Cardiac muscle cell (in vitro differentiated cells and primary cell): ENCODE measurements at regions not wholly inside any gene's neighbourhood (a gene's known extent, or its start where the extent isn't known, plus 50 kb on each side); places are given as distances from the start of the nearest gene placed in this dataset.

Source experiments
- DNase-seq, 2 donors: peaks; one replicate each; pipeline versions ENCODE4 v3.0.0 to v3.0.0-alpha.2; 2010 to 2017; ENCODE audit warnings: low read depth in 1 of 2, low spot score in 1 of 2
- H3K27ac ChIP-seq: fragments of 200-600 bp; sonication (generic); 2 replicates; pipeline ENCODE4 v1.5.1; 2016
- H3K27me3 ChIP-seq: fragments of 200-600 bp; sonication (generic); 2 replicates; pipeline ENCODE4 v1.6.0; 2016; ENCODE audit warnings: control low read depth
- H3K36me3 ChIP-seq: fragments of 200-600 bp; sonication (generic); 2 replicates; pipeline ENCODE4 v1.5.1; 2016; ENCODE audit warnings: control low read depth
- H3K4me1 ChIP-seq: fragments of 200-600 bp; sonication (generic); 2 replicates; pipeline ENCODE4 v1.8.1; 2017; ENCODE audit warnings: low read depth, mild to moderate bottlenecking, mixed run types
- H3K4me3 ChIP-seq: fragments of 200-600 bp; sonication (generic); 2 replicates; pipeline ENCODE4 v1.5.1; 2016; ENCODE audit warnings: mild to moderate bottlenecking
- H3K9me3 ChIP-seq: fragments of 200-600 bp; sonication (generic); 2 replicates; pipeline ENCODE4 v1.5.1; 2017; ENCODE audit warnings: low read depth, mild to moderate bottlenecking, control low read depth
- CTCF ChIP-seq: IDR thresholded peaks from 2 replicates; pipeline ENCODE4 v1.5.1; 2012; ENCODE audit warnings: low read depth, mild to moderate bottlenecking, low read length

- no peak overlapping the region for H3K4me3 ChIP-seq
- no peaks in the 10 kb centered on the region for H3K27me3 ChIP-seq
- TF ChIP-seq CTCF: no peak
- peak in 1 of 2 donors; percentile 19 for DNase-seq
- peaks cover 38% of the 10 kb centered on the region for H3K4me1 ChIP-seq
- no peak overlapping the region for H3K27ac ChIP-seq
- H3K36me3 ChIP-seq: no peaks in the 10 kb centered on the region
- H3K9me3 ChIP-seq: no peaks in the 10 kb centered on the region
Observed at GRCh38 chr12:91890742-91891141, 254.9 kb downstream of the BTG1 start.

DNA sequence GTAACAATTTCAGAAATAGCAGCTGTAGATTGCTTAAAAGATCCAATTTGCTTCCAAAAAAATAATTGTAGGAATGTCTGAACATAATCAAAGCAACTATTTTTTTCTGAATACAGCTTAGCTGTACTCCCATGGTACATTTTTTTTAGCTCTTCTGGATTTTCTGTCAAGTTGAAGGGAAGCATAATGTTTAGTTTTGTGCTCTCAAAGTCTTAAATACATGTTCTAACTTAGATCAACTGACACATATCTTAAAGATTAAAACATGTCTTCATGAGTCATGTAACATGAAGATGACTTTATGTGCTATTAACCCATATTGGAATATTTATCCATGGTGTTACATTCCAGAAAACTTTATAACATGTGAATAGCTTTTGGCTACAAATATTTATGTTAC is 255.7 kb downstream of the BTG1 start:
- Histone ChIP-seq H3K36me3 (no peaks in the 10 kb centered on the region), H3K9me3 (no peaks in the 10 kb centered on the region), H3K4me3 (no peak overlapping the region), H3K4me1 (peaks cover 39% of the 10 kb centered on the region), H3K27ac (no peak overlapping the region), H3K27me3 (no peaks in the 10 kb centered on the region)
- TF ChIP-seq CTCF: no peak
- no peak for DNase-seq

DNA sequence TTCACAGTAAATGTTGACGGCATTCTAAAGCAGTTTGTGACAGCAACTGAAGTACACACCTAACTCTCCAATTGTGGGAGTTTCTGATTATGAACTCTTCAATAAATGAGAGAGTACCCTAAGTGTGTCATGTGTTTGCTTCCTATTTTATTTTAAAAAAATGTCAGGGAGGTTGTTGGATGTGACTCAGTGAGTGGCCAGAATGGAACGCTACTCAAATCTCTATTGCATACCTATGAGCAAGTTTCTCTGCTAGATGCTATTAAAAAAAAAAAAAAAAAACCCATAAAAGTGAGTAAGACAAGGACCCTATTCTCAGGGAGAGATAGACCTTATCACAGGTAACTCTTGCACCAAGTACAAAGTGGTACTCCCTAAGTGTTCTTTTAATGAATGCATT is 256.6 kb downstream of the BTG1 start:
- TF ChIP-seq CTCF: no peak
- no peak for DNase-seq

GRCh38 chr12:91887957-91888356 is 257.7 kb downstream of the BTG1 start:
- Histone ChIP-seq H3K27me3 (no peaks in the 10 kb centered on the region), H3K9me3 (no peaks in the 10 kb centered on the region), H3K4me1 (peaks cover 39% of the 10 kb centered on the region), H3K4me3 (no peak overlapping the region), H3K36me3 (no peaks in the 10 kb centered on the region), H3K27ac (peak overlapping the region; percentile 52)
- no peak for DNase-seq
- no peak for TF ChIP-seq CTCF

More for the DNA sequence above, 256.6 kb downstream of the BTG1 start:
- Histone ChIP-seq H3K9me3 (no peaks in the 10 kb centered on the region), H3K36me3 (no peaks in the 10 kb centered on the region), H3K4me1 (peaks cover 39% of the 10 kb centered on the region), H3K4me3 (no peak overlapping the region), H3K27me3 (no peaks in the 10 kb centered on the region), H3K27ac (peak overlapping the region; percentile 52)

GRCh38 chr12:91885851-91886731 is 259.6 kb downstream of the BTG1 start:
- DNase-seq: no peak
- H3K4me3 ChIP-seq: no peak overlapping the region
- H3K4me1 ChIP-seq: peaks cover 26% of the 10 kb centered on the region
- no peaks in the 10 kb centered on the region for H3K36me3 ChIP-seq
- no peak overlapping the region for H3K27ac ChIP-seq
- no peaks in the 10 kb centered on the region for H3K27me3 ChIP-seq
- TF ChIP-seq CTCF: no peak
- no peaks in the 10 kb centered on the region for H3K9me3 ChIP-seq
